ENCODE measurements at regions not wholly inside any gene's neighbourhood (a gene's known extent, or its start where the extent isn't known, plus 50 kb on each side); places are given as distances from the start of the nearest gene placed in this dataset.

DNA sequence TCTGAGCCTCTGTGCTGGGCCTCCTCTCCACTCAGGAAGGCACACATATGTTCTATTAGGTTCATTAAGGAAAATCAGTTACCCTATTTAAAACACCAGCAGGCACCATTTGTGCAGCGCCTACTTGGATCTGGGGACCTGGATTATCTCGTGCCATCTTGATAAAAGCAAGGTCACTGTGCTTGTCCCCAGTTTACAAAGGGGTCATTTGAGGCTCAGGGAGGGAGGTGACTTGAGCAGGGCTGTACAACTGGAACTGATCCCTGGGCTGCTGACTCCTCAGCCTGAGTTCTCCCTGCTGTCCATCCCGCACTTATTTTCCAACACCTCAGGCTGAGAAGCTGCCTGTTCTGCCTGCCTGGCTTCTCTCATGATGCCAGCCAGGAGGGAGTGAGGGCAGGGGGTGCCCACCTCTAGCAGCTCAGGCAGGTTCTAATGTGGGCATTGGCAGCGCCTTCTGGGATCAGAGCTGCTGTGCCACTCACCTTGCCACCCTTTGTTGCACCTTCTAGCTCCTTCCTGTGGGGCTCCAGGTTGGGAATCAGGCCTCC is 120.3 kb downstream of the GLI2 start:
- TF ChIP-seq, protein P1, sequence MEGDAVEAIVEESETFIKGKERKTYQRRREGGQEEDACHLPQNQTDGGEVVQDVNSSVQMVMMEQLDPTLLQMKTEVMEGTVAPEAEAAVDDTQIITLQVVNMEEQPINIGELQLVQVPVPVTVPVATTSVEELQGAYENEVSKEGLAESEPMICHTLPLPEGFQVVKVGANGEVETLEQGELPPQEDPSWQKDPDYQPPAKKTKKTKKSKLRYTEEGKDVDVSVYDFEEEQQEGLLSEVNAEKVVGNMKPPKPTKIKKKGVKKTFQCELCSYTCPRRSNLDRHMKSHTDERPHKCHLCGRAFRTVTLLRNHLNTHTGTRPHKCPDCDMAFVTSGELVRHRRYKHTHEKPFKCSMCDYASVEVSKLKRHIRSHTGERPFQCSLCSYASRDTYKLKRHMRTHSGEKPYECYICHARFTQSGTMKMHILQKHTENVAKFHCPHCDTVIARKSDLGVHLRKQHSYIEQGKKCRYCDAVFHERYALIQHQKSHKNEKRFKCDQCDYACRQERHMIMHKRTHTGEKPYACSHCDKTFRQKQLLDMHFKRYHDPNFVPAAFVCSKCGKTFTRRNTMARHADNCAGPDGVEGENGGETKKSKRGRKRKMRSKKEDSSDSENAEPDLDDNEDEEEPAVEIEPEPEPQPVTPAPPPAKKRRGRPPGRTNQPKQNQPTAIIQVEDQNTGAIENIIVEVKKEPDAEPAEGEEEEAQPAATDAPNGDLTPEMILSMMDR (IDR thresholded peaks at IDR 0.05) = no peak
- no peak for TF ChIP-seq POLR2A (IDR thresholded peaks at IDR 0.05)

All from upper lobe of left lung (tissue), 4 donors.